Choroid plexus epithelial cell (primary cell): ENCODE measurements at regions not wholly inside any gene's neighbourhood (a gene's known extent, or its start where the extent isn't known, plus 50 kb on each side); places are given as distances from the start of the nearest gene placed in this dataset.
A peak's percentile ranks its signal among the peaks of the same experiment; 100 is the strongest.

Experiments
- DNase-seq: peaks from one replicate; pipeline ENCODE4 v3.0.0-alpha.2; 2010; ENCODE audit warnings: low read depth
- H3K4me3 ChIP-seq: 2 replicates; pipeline ENCODE4 v1.5.1; 2011; ENCODE audit warnings: low read depth, mild to moderate bottlenecking, control low read depth, low read length, moderate library complexity
- CTCF ChIP-seq: conservative IDR thresholded peaks from 2 replicates; pipeline ENCODE4 v1.5.1; 2011; ENCODE audit warnings: low read depth, mild to moderate bottlenecking, control low read depth, inconsistent platforms, low read length, moderate library complexity

- no peak for DNase-seq
These were observed 172.3 kb upstream of the IRX3 start for GRCh38 chr16:54458923-54459322.

GRCh38 chr16:54456291-54456690 is 169.7 kb upstream of the IRX3 start:
- TF ChIP-seq CTCF, result no peak
- DNase-seq, result no peak
- no peak overlapping the region for H3K4me3 ChIP-seq

More at GRCh38 chr16:54458923-54459322, 172.3 kb upstream of the IRX3 start:
- no peak for TF ChIP-seq CTCF
- H3K4me3 ChIP-seq, result no peak overlapping the region

GRCh38 chr16:54455030-54455725 is 168.6 kb upstream of the IRX3 start:
- H3K4me3 ChIP-seq, result no peak overlapping the region
- no peak for DNase-seq
- TF ChIP-seq CTCF, result no peak

- no peak for DNase-seq
- no peak for TF ChIP-seq CTCF
- no peak overlapping the region for H3K4me3 ChIP-seq
These were observed 168.0 kb upstream of the IRX3 start for GRCh38 chr16:54454616-54455015.

GRCh38 chr16:54453871-54454270 is 167.3 kb upstream of the IRX3 start:
- DNase-seq, result no peak
- H3K4me3 ChIP-seq, result no peak overlapping the region
- no peak for TF ChIP-seq CTCF

GRCh38 chr16:54447576-54448440 is 161.2 kb upstream of the IRX3 start:
- no peak for TF ChIP-seq CTCF
- no peak overlapping the region for H3K4me3 ChIP-seq
- peak; percentile 73 for DNase-seq
